ENCODE measurements at regions not wholly inside any gene's neighbourhood (a gene's known extent, or its start where the extent isn't known, plus 50 kb on each side); places are given as distances from the start of the nearest gene placed in this dataset.

- Histone ChIP-seq H3K9me3 (ENCODE audit: low read depth) (no peaks in the 10 kb centered on the region), H3K27ac (no peak overlapping the region), H3K36me3 (no peaks in the 10 kb centered on the region), H3K4me1 (ENCODE audit: low read depth) (peaks cover 13% of the 10 kb centered on the region), H3K27me3 (no peaks in the 10 kb centered on the region), H3K4me3 (no peak overlapping the region)
- TF ChIP-seq, protein P1, sequence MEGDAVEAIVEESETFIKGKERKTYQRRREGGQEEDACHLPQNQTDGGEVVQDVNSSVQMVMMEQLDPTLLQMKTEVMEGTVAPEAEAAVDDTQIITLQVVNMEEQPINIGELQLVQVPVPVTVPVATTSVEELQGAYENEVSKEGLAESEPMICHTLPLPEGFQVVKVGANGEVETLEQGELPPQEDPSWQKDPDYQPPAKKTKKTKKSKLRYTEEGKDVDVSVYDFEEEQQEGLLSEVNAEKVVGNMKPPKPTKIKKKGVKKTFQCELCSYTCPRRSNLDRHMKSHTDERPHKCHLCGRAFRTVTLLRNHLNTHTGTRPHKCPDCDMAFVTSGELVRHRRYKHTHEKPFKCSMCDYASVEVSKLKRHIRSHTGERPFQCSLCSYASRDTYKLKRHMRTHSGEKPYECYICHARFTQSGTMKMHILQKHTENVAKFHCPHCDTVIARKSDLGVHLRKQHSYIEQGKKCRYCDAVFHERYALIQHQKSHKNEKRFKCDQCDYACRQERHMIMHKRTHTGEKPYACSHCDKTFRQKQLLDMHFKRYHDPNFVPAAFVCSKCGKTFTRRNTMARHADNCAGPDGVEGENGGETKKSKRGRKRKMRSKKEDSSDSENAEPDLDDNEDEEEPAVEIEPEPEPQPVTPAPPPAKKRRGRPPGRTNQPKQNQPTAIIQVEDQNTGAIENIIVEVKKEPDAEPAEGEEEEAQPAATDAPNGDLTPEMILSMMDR (IDR thresholded peaks at IDR 0.05; ENCODE audit: low read depth, low read length): no peak
- no peak for DNase-seq (ENCODE audit: low read depth in 1 of 2, low spot score in 1 of 2)
Observed at GRCh38 chr9:90972057-90972456, 170.4 kb downstream of the SYK start.

DNA sequence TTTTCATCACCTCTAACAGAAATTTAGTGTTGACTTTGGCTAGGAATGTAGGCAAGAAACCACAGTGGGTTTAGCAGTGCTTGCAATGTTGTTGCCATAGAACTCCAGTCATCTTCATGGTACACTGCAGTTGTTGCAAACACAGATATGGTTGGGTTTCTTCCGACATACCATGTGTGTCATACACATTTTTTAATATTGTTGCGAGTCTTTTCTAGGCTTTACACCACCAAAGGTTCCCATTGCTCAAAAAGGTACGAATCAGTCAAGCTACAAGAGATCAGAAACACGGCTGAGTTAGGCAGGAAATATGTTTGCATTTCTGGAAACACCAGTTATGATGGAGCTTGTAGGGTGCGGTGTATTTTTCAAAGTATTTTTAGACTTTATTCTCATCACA is 172.4 kb downstream of the SYK start:
- DNase-seq (ENCODE audit: low read depth in 1 of 2, low spot score in 1 of 2): peak in 1 of 2 donors; percentile 46
- Histone ChIP-seq H3K4me1 (ENCODE audit: low read depth) (peaks cover 13% of the 10 kb centered on the region), H3K27ac (no peak overlapping the region), H3K4me3 (no peak overlapping the region), H3K9me3 (ENCODE audit: low read depth) (no peaks in the 10 kb centered on the region), H3K36me3 (no peaks in the 10 kb centered on the region), H3K27me3 (no peaks in the 10 kb centered on the region)
- TF ChIP-seq, protein P1 (IDR thresholded peaks at IDR 0.05; ENCODE audit: low read depth, low read length): no peak

DNA sequence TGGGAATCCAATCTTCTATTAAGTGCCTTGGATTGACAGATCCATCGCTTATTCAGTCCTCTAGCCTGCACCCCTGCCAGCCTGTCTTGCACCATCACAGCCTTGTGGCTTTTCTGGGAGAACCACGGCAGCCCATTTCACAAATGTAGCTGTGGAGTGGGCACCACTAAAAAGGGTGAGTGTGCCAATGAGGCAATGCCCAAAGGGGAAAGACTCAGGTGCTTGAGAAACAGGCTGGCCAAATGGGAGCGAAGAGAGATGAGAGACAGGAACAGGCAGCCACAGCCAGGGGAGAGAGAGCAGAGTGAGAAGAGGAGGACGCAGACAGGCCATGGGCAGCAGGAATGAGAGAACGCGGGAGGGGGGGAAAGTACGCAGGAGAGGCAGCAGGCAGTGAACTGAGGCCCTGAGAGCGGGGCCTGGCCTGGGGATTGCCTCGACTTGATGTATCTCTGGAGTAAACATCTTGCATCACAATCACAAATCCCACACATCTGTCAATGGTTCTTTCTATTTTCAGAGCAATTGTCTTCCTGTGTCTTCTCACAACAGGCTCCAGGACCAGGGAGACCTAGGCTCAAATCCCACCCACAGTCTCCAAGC is 173.1 kb downstream of the SYK start:
- Histone ChIP-seq H3K4me1 (ENCODE audit: low read depth) (peaks cover 13% of the 10 kb centered on the region), H3K27ac (no peak overlapping the region), H3K4me3 (no peak overlapping the region), H3K36me3 (no peaks in the 10 kb centered on the region), H3K27me3 (no peaks in the 10 kb centered on the region), H3K9me3 (ENCODE audit: low read depth) (no peaks in the 10 kb centered on the region)
- no peak for DNase-seq (ENCODE audit: low read depth in 1 of 2, low spot score in 1 of 2)
- TF ChIP-seq, protein P1 (IDR thresholded peaks at IDR 0.05; ENCODE audit: low read depth, low read length): no peak

GRCh38 chr9:90975781-90976538 is 174.3 kb downstream of the SYK start:
- Histone ChIP-seq H3K9me3 (ENCODE audit: low read depth) (no peaks in the 10 kb centered on the region), H3K27me3 (no peaks in the 10 kb centered on the region), H3K4me1 (ENCODE audit: low read depth) (peaks cover 13% of the 10 kb centered on the region), H3K4me3 (no peak overlapping the region), H3K27ac (no peak overlapping the region), H3K36me3 (no peaks in the 10 kb centered on the region)
- TF ChIP-seq, protein P1 (IDR thresholded peaks at IDR 0.05; ENCODE audit: low read depth, low read length): no peak
- no peak for DNase-seq (ENCODE audit: low read depth in 1 of 2, low spot score in 1 of 2)

DNA sequence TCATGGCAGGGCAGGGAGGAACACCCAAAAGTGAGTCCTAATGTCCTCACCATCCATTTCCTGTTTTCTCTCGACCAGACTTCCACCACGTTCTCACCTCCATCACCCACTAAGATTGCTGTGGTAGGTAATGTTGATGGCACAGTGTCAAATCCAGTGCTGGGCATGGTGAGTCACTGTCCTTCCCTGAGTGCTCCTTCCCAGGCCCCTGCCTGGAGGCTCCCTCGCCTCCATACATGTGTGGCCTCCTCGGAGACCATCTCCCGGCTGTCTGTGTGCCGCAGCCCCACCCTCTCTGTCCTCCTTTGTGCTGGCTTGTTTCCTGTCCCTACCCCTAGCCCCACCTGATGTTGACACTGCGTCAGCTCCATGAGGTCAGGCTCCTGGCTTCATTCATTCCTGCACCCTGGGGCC is 177.5 kb downstream of the SYK start:
- Histone ChIP-seq H3K4me3 (no peak overlapping the region), H3K27ac (no peak overlapping the region), H3K27me3 (no peaks in the 10 kb centered on the region), H3K36me3 (no peaks in the 10 kb centered on the region), H3K9me3 (ENCODE audit: low read depth) (no peaks in the 10 kb centered on the region), H3K4me1 (ENCODE audit: low read depth) (no peaks in the 10 kb centered on the region)
- DNase-seq (ENCODE audit: low read depth in 1 of 2, low spot score in 1 of 2): no peak
- TF ChIP-seq, protein P1 (IDR thresholded peaks at IDR 0.05; ENCODE audit: low read depth, low read length): no peak
